ENCODE measurements at regions not wholly inside any gene's neighbourhood (a gene's known extent, or its start where the extent isn't known, plus 50 kb on each side); places are given as distances from the start of the nearest gene placed in this dataset.

DNA sequence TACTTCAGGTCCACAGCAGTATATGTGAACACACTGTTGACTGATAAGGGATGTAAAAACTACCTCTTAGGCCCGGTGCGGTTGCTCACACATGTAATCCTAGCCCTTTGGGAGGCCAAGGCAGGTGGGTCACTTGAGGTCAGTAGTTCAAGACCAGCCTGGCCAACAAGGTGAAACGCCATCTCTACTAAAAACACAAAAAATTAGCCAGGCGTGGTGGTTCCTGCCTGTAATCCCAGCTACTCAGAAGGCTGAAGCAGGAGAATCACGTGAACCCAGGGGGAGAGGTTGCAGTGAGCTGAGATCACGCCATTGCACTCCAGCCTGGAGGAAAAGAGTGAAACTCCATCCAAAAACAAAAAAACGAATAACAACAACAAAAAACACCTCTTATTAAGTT is 194.6 kb upstream of the KCNMB2 start:
- TF ChIP-seq, protein P1, sequence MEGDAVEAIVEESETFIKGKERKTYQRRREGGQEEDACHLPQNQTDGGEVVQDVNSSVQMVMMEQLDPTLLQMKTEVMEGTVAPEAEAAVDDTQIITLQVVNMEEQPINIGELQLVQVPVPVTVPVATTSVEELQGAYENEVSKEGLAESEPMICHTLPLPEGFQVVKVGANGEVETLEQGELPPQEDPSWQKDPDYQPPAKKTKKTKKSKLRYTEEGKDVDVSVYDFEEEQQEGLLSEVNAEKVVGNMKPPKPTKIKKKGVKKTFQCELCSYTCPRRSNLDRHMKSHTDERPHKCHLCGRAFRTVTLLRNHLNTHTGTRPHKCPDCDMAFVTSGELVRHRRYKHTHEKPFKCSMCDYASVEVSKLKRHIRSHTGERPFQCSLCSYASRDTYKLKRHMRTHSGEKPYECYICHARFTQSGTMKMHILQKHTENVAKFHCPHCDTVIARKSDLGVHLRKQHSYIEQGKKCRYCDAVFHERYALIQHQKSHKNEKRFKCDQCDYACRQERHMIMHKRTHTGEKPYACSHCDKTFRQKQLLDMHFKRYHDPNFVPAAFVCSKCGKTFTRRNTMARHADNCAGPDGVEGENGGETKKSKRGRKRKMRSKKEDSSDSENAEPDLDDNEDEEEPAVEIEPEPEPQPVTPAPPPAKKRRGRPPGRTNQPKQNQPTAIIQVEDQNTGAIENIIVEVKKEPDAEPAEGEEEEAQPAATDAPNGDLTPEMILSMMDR (IDR thresholded peaks at IDR 0.05; ENCODE audit: control extremely low read depth in 1 of 3, insufficient read depth in 1 of 3, low read depth in 1 of 3, low read length in 3 of 3): no peak
- TF ChIP-seq POLR2A (IDR thresholded peaks at IDR 0.05; ENCODE audit: control extremely low read depth in 1 of 2, low read depth in 2 of 2, low read length in 2 of 2): no peak
- no peak for TF ChIP-seq YY1 (IDR thresholded peaks at IDR 0.05; ENCODE audit: low read depth, low read length)
- no peak for TF ChIP-seq CEBPB (IDR thresholded peaks at IDR 0.05; ENCODE audit: low read depth, low read length)
- TF ChIP-seq EZH2 (IDR thresholded peaks at IDR 0.05; ENCODE audit: low read depth, low read length, severe bottlenecking): no peak
- TF ChIP-seq NANOG (IDR thresholded peaks at IDR 0.05; ENCODE audit: insufficient read depth, low read depth, low read length, poor library complexity, severe bottlenecking): no peak
- no peak for TF ChIP-seq TEAD4 (IDR thresholded peaks at IDR 0.05; ENCODE audit: low read depth, low read length)
- TF ChIP-seq POLR2AphosphoS5 (IDR thresholded peaks at IDR 0.05; ENCODE audit: low read depth, low read length): no peak
- TF ChIP-seq RFX5 (IDR thresholded peaks at IDR 0.05; ENCODE audit: borderline replicate concordance, low read depth, low read length): no peak
- TF ChIP-seq RBBP5 (IDR thresholded peaks at IDR 0.05; ENCODE audit: borderline replicate concordance, low read depth, low read length): no peak
- no peak for TF ChIP-seq SIX5 (IDR thresholded peaks at IDR 0.05; ENCODE audit: low read depth, low read length)
- TF ChIP-seq JUND (IDR thresholded peaks at IDR 0.05; ENCODE audit: low read length): no peak
